HTR-8/SVneo (cell line): ENCODE measurements at regions not wholly inside any gene's neighbourhood (a gene's known extent, or its start where the extent isn't known, plus 50 kb on each side); places are given as distances from the start of the nearest gene placed in this dataset.
A peak's percentile ranks its signal among the peaks of the same experiment; 100 is the strongest.

Experiments
- DNase-seq: peaks from one replicate; pipeline ENCODE4 v3.0.0; 2011; ENCODE audit warnings: low spot score, mixed read lengths; ENCODE audit not compliant: insufficient read length
- FAIRE-seq: peaks from 2 replicates; lab custom pipeline; 2011; peaks lifted over from hg19 to GRCh38; lab: Jason Lieb, UNC

- DNase-seq: no peak
- no peak for FAIRE-seq
Measured at GRCh38 chr1:229203030-229203751, 67.7 kb upstream of the RAB4A start.

- FAIRE-seq: no peak
- no peak for DNase-seq
Measured at GRCh38 chr1:229203991-229204632, 66.8 kb upstream of the RAB4A start.

GRCh38 chr1:229204921-229205777, 65.8 kb upstream of the RAB4A start:
- FAIRE-seq (no peak), DNase-seq (no peak)

- FAIRE-seq (no peak), DNase-seq (no peak)
Measured at GRCh38 chr1:229205854-229206253, 65.1 kb upstream of the RAB4A start.

GRCh38 chr1:229207916-229208315, 63.0 kb upstream of the RAB4A start:
- DNase-seq (no peak), FAIRE-seq (no peak)

GRCh38 chr1:229208481-229208880, 62.4 kb upstream of the RAB4A start:
- DNase-seq: no peak
- no peak for FAIRE-seq

- DNase-seq: no peak
- FAIRE-seq: no peak
Measured at GRCh38 chr1:229209386-229209785, 61.5 kb upstream of the RAB4A start.

GRCh38 chr1:229209816-229210215, 61.1 kb upstream of the RAB4A start:
- FAIRE-seq: no peak

GRCh38 chr1:229210844-229211243, 60.1 kb upstream of the RAB4A start:
- no peak for FAIRE-seq
- no peak for DNase-seq

More at GRCh38 chr1:229209816-229210215, 61.1 kb upstream of the RAB4A start:
- DNase-seq: no peak

- DNase-seq (no peak), FAIRE-seq (no peak)
Measured at GRCh38 chr1:229213797-229214196, 57.1 kb upstream of the RAB4A start.

- FAIRE-seq: no peak
- no peak for DNase-seq
Measured at GRCh38 chr1:229217716-229218115, 53.2 kb upstream of the RAB4A start.

GRCh38 chr1:229218612-229219025, 52.3 kb upstream of the RAB4A start:
- DNase-seq: no peak

GRCh38 chr1:229220163-229220846, 50.6 kb upstream of the RAB4A start:
- no peak for DNase-seq
- FAIRE-seq: peak; percentile 88

More at GRCh38 chr1:229218612-229219025, 52.3 kb upstream of the RAB4A start:
- FAIRE-seq: no peak

GRCh38 chr1:229221106-229222019, 49.5 kb upstream of the RAB4A start:
- no peak for DNase-seq
- FAIRE-seq: no peak
